Stimulated activated CD4-positive, alpha-beta T cell treated with anti-CD3 and anti-CD28 coated beads, Interleukin-1b, Interleukin-23, amount 100 ng/mL, for 4 hours (primary cell): ENCODE measurements at regions not wholly inside any gene's neighbourhood (a gene's known extent, or its start where the extent isn't known, plus 50 kb on each side); places are given as distances from the start of the nearest gene placed in this dataset.

Source experiments
- DNase-seq, 2 donors: peaks; one replicate each; pipeline ENCODE4 v3.0.0-alpha.2; 2020; ENCODE audit warnings: low read depth in 2 of 2

- DNase-seq = no peak
These were observed 296.7 kb upstream of the AKR1E2 start for GRCh38 chr10:4529266-4529665.

DNA sequence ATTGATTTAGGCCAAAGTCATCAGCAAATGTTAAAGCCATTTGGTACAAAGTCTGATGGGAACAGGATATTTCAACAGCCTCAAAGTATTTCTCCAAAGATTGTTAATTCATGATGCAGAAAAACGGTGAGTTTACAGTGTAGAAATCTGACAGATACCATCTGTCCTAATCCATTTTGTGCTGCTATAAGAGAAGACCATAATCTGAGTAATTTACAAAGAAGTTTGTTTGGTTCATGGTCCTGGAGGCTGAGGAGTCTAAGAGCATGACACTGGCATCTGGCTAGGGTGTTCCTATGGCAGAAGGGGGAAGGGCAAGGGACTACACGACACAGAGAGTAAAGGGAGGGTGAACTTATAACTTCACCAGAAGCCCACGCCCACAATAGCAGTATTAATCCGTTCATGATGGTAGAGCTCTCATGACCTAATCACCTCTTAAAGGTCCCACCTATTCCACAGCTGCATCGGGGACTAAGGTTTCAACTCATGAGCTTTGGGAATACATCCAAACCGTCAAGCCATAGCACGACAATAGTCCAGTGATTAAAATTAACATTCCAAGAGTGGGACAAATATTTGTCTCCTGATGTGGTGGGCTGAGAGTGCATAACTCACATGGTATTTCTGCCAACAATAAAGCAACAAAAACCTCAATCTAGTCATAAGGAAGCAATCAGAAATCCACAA lies 298.6 kb upstream of the AKR1E2 start:
- DNase-seq = no peak

GRCh38 chr10:4526311-4526731 lies 299.7 kb upstream of the AKR1E2 start:
- no peak for DNase-seq

DNA sequence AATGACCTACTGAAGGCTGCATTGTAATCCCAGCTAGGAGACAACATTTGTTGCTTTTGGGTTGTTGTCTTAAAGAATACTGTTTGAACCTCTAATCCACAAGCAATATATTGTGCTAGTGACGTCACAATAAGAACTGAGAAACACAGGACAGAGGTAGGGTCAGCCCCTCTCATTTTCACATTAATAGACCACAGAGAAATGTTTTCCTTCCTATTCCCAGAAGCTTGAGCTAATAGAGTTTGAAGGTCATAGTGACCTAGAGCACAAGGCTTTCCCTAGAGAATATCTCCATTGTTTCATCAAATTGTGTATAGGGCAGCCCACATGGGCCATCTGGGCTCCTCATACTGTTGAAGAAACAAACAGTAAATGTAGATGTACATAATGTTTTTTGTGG lies 300.9 kb upstream of the AKR1E2 start:
- no peak for DNase-seq

- DNase-seq = no peak
These were observed 303.6 kb upstream of the AKR1E2 start for GRCh38 chr10:4522296-4523000.

- no peak for DNase-seq
These were observed 306.2 kb upstream of the AKR1E2 start for GRCh38 chr10:4519658-4520402.

- DNase-seq = no peak
These were observed 308.3 kb upstream of the AKR1E2 start for GRCh38 chr10:4517746-4518145.

DNA sequence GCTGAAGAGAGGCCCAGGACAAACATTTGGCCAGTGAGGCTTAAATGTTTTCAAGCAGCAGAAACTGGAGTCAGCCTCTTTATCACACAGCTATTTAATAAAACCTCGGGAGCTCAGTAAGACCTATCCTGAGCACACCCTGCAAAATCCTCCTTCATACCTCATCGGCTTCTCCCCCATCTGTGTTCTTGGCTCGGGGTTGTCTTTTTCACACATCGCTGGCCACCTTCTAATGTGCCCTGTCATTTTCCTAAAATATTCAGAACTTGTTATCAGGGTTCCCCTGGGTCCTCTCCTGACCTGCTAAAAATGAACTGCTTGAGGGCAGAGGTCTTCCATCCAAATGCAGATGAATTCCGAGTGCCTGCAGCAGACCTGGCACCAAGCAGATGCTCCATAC lies 310.3 kb upstream of the AKR1E2 start:
- no peak for DNase-seq

DNA sequence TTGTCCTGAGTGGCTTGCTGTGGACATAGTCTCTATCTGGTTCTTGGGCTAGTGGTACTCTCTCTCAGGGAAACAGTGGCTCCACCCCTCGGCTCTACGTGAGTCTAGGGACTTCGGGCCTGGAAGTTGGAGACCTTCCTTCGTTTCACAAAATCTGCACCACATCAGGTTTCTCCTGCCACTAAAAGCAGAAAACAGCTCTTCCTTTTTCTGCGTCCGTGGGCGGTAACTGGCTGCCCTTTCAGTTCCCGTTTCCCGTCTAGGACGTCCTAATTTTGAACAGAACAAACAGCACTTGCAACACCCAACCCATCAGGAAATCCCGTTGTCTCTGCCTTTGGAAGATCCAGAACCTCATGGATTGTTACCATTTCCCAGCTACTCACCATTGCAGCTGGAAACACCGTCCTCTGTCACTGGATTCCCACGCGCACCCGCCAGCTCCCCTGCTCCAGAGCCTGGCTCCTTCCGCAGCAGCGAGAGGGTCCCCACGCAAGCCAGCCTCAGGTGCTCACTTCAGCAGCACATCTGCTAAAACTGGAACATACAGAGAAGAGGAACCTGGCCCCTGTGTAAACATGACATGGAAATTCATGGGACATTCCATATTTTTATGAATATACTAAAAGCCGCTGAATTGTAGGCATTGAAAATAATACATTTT lies 311.4 kb upstream of the AKR1E2 start:
- DNase-seq = no peak

- no peak for DNase-seq
These were observed 313.3 kb upstream of the AKR1E2 start for GRCh38 chr10:4512671-4513240.

DNA sequence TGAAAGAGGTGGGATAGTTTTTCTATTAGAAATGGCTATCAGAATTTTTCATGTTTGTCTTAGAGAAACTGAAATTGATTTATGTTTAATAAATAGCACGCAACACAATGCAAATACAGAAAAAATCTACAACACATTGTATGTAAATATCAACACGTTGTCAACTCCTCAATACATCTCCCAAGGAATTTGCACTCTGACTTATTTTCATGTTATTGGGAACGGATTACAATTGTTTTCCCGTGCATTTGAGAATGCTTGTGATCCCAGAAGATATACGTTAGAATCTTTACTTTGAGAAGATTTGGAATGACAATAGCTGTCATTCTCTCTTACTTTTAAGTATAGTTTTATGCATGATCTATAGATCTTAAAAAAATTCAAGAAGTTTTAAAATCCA lies 313.8 kb upstream of the AKR1E2 start:
- DNase-seq = no peak

GRCh38 chr10:4511509-4511908 lies 314.5 kb upstream of the AKR1E2 start:
- DNase-seq = no peak

DNA sequence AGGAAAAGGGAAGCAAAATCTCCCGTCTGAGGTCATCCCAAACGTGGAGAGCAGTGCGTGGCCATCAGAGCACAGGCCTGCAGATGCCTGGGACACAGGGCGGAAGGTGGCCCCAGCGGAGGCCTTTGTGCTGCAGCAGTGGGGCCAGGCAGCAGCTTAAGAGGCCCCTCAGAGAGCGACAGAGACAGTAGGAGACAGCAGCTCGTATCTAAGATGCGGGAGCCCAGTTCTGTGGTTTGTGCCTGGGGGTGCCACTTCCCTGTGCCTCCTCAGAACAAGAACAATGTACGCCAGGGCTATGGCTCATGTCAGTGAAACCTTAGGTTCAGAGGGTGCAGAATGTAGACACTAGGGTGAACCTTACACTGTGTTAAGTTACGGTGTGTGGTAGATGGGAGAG lies 316.6 kb upstream of the AKR1E2 start:
- no peak for DNase-seq

GRCh38 chr10:4506095-4506494 lies 319.9 kb upstream of the AKR1E2 start:
- DNase-seq = no peak

- no peak for DNase-seq
These were observed 321.5 kb upstream of the AKR1E2 start for GRCh38 chr10:4504550-4504949.

DNA sequence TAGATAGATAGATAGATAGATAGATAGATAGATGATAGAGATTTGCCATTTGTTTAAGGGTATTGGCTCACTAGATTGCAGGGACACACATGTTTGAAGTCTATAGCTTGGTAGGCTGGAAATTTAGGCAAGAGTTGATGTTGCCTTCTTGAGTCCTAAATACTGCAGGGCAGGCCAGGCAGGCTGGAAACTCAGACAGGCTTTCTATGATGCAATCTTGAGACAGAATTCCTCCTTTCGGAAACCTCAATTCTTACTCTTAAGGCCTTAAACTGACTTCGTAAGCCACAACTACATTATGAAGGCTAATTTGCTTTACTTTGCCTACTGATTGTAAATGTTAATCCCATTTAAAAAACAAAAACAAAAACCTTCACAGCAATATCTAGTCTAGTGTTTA lies 322.9 kb upstream of the AKR1E2 start:
- no peak for DNase-seq

DNA sequence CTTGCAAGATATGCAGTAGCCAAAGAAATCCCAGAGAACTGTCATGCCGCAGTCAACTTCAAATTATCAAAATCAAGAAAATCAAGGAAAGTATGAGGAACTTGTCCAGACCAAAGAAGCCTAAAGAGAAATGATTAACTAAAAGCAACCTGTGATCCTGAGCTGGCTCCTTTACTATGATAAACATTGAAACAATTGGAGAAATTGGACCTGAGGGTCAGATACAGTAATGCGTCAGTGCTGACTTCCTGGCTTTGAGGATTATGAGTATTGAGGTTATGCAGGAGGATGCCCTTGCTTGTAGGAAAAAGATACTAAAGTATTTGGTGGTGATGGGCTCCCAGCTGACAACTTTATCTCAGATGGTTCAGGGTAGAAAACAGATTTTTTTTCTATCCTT lies 324.7 kb upstream of the AKR1E2 start:
- no peak for DNase-seq

DNA sequence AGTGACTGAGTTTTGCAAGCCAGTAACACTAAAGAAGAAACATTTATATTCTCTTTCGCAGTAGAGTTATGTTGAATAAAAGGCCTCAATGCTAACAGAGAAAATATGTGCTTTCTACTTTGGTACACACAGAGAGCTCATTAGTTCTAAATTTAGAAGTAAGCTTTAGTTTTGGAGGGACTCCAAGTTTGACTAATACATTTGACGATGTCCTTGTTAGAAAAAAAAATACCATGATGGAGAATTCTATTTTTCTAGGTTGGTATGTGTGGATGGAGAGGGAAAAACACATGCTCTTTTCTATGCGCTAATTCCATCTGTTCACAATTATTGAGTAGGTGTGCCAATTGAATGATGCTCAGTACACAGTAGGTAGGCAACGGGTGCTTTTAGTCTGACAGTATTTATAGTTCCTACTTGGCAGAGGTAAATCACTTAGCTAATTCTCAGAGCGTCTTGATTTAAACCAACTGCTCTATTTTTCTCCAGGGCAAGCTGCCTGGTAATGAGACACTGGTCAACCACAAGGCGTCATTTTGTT lies 327.2 kb upstream of the AKR1E2 start:
- DNase-seq = no peak

GRCh38 chr10:4494551-4494950 lies 331.5 kb upstream of the AKR1E2 start:
- no peak for DNase-seq

GRCh38 chr10:4492202-4492601 lies 333.8 kb upstream of the AKR1E2 start:
- DNase-seq = no peak

- no peak for DNase-seq
These were observed 337.1 kb upstream of the AKR1E2 start for GRCh38 chr10:4488904-4489303.

- no peak for DNase-seq
These were observed 340.4 kb upstream of the AKR1E2 start for GRCh38 chr10:4485636-4486035.
